IMR-90 (cell line): ENCODE measurements at regions not wholly inside any gene's neighbourhood (a gene's known extent, or its start where the extent isn't known, plus 50 kb on each side); places are given as distances from the start of the nearest gene placed in this dataset.

Experiments used
- CEBPB ChIP-seq: IDR thresholded peaks from 2 replicates; pipeline ENCODE4 v1.6.1; 2012; ENCODE audit warnings: low read depth, low read length, improper control_type of control experiment
- CHD1 ChIP-seq: IDR thresholded peaks from 2 replicates; pipeline ENCODE4 v1.6.1; 2012; ENCODE audit warnings: low read depth, low read length, improper control_type of control experiment
- FOS ChIP-seq: fragments of 150-350 bp; IDR thresholded peaks from 2 replicates; pipeline ENCODE4 v1.6.1; 2016; ENCODE audit warnings: low read depth, low read length
- MAZ ChIP-seq: IDR thresholded peaks from 2 replicates; pipeline ENCODE4 v1.6.1; 2012; ENCODE audit warnings: low read depth, mild to moderate bottlenecking, low read length, improper control_type of control experiment, moderate library complexity, borderline replicate concordance
- MXI1 ChIP-seq: IDR thresholded peaks from 2 replicates; pipeline ENCODE4 v1.6.1; 2012; ENCODE audit warnings: low read depth, mild to moderate bottlenecking, low read length, moderate library complexity, borderline replicate concordance
- POLR2A ChIP-seq: IDR thresholded peaks from 2 replicates; pipeline ENCODE4 v1.6.1; 2012; ENCODE audit warnings: mild to moderate bottlenecking, low read depth, low read length
- RAD21 ChIP-seq: IDR thresholded peaks from 2 replicates; pipeline ENCODE4 v1.6.1; 2012; ENCODE audit warnings: low read length, improper control_type of control experiment
- RCOR1 ChIP-seq: IDR thresholded peaks from 2 replicates; pipeline ENCODE4 v1.6.1; 2012; ENCODE audit warnings: mild to moderate bottlenecking, low read length, improper control_type of control experiment; ENCODE audit not compliant: insufficient replicate concordance
- SMC3 ChIP-seq: fragments of 150-350 bp; IDR thresholded peaks from 2 replicates; pipeline ENCODE4 v1.6.1; 2016; ENCODE audit warnings: low read depth, mild to moderate bottlenecking, antibody characterized with exemption, low read length, moderate library complexity
- TF ChIP-seq, protein P1 (sequence below): conservative IDR thresholded peaks from 2 replicates; pipeline ENCODE4 v1.5.1; 2012; ENCODE audit warnings: mild to moderate bottlenecking, low read depth, low read length, improper control_type of control experiment
- TF ChIP-seq, protein P2 (sequence below): fragments of 150-350 bp; IDR thresholded peaks from 2 replicates; pipeline ENCODE4 v1.6.1; 2017; ENCODE audit warnings: mild to moderate bottlenecking, antibody characterized with exemption, low read length, low read depth

DNA sequence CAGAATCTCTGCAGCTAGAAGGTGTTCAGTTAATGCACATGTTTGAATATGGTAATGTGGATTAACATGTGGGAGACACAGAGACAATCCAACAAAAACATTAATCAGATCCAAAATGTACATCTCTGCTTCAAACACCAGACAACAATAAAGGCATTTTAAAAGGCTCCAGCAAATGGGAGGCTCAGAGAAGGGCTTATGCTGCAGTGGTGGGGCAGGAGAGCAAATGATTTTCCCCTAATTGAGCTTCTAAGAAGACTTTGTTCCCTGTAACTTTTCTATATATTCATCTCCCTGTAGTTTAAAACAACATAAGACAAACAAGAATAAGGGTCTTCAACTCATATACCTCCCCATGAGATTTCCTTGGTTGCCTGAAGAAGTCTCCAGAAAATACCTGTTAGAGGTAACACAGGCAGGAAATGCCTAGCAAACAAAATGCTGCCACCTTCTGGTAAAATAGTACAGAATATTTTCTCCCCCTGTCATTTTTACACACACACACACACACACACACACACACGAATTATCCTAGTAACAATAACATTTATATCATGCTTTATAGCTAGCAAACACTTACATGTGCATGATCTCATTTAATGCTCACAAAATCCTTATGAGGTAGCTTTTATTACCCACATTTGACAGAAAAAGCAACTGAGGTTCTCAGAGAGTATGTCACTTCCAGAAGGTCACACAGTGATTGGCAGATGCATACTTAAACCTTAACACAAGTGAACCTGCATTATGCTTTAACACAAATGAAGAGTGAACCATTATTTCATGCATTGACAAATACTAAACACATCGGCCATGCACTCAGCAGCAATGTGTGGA, 123.4 kb upstream of the MB21D2 start:
- TF ChIP-seq POLR2A (no peak), SMC3 (peak; percentile 90), RAD21 (peak; percentile 77), MXI1 (no peak), MAZ (no peak), CEBPB (no peak), FOS (no peak), RCOR1 (no peak), CHD1 (no peak)
- TF ChIP-seq, protein P1, sequence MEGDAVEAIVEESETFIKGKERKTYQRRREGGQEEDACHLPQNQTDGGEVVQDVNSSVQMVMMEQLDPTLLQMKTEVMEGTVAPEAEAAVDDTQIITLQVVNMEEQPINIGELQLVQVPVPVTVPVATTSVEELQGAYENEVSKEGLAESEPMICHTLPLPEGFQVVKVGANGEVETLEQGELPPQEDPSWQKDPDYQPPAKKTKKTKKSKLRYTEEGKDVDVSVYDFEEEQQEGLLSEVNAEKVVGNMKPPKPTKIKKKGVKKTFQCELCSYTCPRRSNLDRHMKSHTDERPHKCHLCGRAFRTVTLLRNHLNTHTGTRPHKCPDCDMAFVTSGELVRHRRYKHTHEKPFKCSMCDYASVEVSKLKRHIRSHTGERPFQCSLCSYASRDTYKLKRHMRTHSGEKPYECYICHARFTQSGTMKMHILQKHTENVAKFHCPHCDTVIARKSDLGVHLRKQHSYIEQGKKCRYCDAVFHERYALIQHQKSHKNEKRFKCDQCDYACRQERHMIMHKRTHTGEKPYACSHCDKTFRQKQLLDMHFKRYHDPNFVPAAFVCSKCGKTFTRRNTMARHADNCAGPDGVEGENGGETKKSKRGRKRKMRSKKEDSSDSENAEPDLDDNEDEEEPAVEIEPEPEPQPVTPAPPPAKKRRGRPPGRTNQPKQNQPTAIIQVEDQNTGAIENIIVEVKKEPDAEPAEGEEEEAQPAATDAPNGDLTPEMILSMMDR: peak; percentile 65
- TF ChIP-seq, protein P2, sequence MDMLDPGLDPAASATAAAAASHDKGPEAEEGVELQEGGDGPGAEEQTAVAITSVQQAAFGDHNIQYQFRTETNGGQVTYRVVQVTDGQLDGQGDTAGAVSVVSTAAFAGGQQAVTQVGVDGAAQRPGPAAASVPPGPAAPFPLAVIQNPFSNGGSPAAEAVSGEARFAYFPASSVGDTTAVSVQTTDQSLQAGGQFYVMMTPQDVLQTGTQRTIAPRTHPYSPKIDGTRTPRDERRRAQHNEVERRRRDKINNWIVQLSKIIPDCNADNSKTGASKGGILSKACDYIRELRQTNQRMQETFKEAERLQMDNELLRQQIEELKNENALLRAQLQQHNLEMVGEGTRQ: no peak
